ENCODE measurements at regions not wholly inside any gene's neighbourhood (a gene's known extent, or its start where the extent isn't known, plus 50 kb on each side); places are given as distances from the start of the nearest gene placed in this dataset.

DNA sequence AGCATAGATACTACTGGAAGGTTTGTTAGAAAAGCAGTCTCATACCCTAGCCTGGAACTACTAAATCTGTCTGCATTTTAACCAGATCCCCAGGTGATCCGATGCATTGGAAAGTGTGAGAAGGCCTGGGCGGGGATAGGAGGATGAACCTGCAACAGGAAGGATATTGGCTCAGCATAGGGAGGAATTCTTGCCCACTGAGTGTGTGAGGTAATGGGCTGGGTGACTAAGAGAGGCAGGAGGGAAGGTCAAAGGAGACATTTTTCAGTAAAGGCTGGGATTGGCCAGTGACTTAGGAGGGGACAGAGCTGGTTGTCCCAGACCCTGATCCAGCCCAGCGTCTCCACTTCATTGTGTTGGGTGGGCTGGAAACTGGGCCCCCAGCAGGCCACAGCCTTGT, 191.0 kb upstream of the LRFN2 start:
- DNase-seq (ENCODE audit: low read depth) = no peak
- H3K4me3 ChIP-seq (ENCODE audit: low read length) = no peak overlapping the region
- TF ChIP-seq, protein P1, sequence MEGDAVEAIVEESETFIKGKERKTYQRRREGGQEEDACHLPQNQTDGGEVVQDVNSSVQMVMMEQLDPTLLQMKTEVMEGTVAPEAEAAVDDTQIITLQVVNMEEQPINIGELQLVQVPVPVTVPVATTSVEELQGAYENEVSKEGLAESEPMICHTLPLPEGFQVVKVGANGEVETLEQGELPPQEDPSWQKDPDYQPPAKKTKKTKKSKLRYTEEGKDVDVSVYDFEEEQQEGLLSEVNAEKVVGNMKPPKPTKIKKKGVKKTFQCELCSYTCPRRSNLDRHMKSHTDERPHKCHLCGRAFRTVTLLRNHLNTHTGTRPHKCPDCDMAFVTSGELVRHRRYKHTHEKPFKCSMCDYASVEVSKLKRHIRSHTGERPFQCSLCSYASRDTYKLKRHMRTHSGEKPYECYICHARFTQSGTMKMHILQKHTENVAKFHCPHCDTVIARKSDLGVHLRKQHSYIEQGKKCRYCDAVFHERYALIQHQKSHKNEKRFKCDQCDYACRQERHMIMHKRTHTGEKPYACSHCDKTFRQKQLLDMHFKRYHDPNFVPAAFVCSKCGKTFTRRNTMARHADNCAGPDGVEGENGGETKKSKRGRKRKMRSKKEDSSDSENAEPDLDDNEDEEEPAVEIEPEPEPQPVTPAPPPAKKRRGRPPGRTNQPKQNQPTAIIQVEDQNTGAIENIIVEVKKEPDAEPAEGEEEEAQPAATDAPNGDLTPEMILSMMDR (conservative IDR thresholded peaks at IDR 0.05; ENCODE audit: low read length) = no peak

DNA sequence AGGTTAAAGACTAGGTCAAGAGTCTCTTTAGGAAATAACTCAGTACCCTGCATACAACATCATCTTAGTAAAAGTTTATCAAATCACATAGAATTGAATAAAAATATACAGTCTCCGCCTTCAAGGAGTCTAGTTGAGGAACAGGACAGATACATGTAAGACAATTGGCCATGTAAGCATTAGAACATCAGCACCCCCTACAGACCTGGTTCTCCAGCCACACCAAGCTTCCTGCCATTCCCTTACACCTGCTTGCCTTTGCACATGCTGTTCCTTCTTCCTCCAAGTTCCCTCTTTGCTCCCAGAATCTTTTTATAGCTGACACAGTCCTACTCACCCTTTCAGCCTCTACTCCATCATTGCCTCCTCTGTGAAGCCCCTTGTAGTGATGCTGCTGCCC, 187.8 kb upstream of the LRFN2 start:
- DNase-seq (ENCODE audit: low read depth) = no peak
- TF ChIP-seq, protein P1 (conservative IDR thresholded peaks at IDR 0.05; ENCODE audit: low read length) = no peak
- H3K4me3 ChIP-seq (ENCODE audit: low read length) = no peak overlapping the region

DNA sequence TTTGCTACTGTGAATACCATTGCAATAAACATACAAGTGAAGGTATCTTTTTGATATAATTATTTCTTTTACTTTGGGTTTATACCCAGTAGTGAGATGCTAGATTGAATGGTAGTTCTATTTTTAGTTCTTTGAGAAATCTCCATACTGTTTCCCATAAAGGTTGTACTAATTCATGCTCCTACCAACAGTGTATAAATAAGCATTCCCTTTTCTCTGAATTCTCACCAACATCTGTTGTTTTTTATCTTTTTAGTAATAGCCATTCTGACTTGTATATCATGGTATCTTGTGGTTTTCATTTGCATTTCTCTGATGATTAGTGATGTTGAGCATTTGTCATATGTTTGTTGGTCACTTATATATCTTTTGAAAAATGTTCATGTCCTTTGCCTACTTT, 183.6 kb upstream of the LRFN2 start:
- TF ChIP-seq, protein P1 (conservative IDR thresholded peaks at IDR 0.05; ENCODE audit: low read length) = no peak
- no peak for DNase-seq (ENCODE audit: low read depth)
- no peak overlapping the region for H3K4me3 ChIP-seq (ENCODE audit: low read length)

DNA sequence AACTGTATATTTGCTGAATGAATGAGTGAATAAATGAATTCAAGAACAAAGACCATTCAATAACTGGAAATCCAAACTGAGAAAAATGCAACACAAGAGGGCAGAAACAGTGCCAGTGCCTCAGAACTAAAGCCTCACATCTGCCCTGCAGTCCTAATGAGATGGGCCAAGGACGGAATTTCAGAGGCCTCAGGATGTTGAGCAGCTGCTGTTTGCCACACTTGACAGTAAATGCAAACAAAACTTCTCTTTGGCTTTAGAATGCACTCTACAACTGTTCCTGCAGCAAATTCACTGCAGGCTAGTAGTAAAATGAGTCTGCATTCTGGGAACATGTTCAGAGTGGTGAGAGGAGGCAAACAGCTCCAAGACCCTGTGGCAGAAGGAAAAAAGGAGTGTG, 177.6 kb upstream of the LRFN2 start:
- TF ChIP-seq, protein P1 (conservative IDR thresholded peaks at IDR 0.05; ENCODE audit: low read length) = no peak
- no peak for DNase-seq (ENCODE audit: low read depth)

DNA sequence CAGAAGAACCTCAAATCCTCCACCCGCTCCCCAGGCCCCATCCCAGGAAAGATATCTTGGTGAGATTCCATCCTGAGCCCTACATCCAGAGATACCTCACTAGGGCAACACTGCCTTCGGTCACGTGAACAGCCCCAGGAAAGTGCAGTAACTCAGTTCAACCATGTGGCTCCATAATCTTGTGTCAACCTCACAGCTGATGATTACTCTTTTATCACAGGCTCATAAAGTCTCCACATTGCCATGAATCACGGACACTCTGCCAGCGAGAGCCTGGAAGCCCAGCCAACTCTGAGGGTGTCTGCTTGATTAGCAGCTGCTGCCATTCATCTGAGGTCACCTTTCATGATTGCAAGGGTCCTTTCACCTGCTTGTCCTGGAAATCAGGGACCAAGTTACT, 175.8 kb upstream of the LRFN2 start:
- H3K4me3 ChIP-seq (ENCODE audit: low read length) = no peak overlapping the region
- DNase-seq (ENCODE audit: low read depth) = no peak
- TF ChIP-seq, protein P1 (conservative IDR thresholded peaks at IDR 0.05; ENCODE audit: low read length) = no peak

More for the DNA sequence above, 177.6 kb upstream of the LRFN2 start:
- no peak overlapping the region for H3K4me3 ChIP-seq (ENCODE audit: low read length)

DNA sequence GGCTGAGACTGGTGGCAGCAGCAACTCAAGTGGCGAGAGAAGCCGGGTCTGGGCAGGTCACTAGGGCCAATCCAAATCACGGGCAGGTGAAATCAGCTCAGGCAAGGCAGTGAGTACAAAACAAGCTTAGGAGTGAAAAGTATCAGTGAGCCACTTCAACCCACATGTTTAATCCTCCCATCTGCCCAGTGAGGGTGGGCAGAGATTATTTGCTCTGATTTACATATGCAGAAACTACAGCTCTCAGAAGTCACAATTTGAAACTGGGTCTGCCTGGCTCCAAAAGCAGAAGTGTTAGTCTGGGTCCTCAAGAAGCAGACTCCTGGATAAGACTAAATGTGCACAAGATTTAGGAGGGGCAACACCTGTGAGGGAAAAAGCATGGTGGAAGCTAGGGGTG, 173.7 kb upstream of the LRFN2 start:
- TF ChIP-seq, protein P1 (conservative IDR thresholded peaks at IDR 0.05; ENCODE audit: low read length) = no peak
- H3K4me3 ChIP-seq (ENCODE audit: low read length) = no peak overlapping the region
- no peak for DNase-seq (ENCODE audit: low read depth)

DNA sequence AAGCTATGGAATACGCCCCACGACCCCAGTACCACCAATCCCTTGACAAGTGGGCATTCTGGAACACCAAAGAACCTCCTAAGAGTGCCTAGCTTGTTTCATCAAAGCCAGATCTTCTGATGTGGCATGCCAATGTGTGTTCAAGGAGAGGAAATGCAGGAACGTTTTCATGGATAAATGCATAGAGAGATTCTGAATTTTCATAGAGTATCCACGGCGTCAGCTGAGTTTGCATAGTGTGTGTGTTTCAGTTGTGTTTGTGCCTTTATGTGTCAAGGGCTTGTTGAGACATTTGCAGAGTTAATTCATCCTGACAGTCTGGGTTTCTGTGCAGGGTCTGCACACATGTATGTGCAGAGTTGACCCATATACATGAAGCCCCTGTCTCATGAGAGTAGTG, 172.7 kb upstream of the LRFN2 start:
- no peak overlapping the region for H3K4me3 ChIP-seq (ENCODE audit: low read length)
- no peak for DNase-seq (ENCODE audit: low read depth)
- TF ChIP-seq, protein P1 (conservative IDR thresholded peaks at IDR 0.05; ENCODE audit: low read length) = no peak
